Kidney (tissue), 13 donors: ENCODE measurements at regions not wholly inside any gene's neighbourhood (a gene's known extent, or its start where the extent isn't known, plus 50 kb on each side); places are given as distances from the start of the nearest gene placed in this dataset.

ENCODE experiments used
- DNase-seq, 5 donors: peaks; one replicate each; pipeline ENCODE4 v3.0.0-alpha.2; 2013 to 2020
- FAIRE-seq: peaks from 2 replicates; lab custom pipeline; 2012; peaks lifted over from hg19 to GRCh38; lab: Jason Lieb, UNC
- H3K27ac ChIP-seq, 2 donors: one replicate each; pipeline ENCODE4 v1.7.0; 2013; ENCODE audit warnings: low read depth in 2 of 2, low read length in 2 of 2, inconsistent platforms in 1 of 2
- H3K27me3 ChIP-seq: one replicate; pipeline ENCODE4 v1.7.1; 2013; ENCODE audit warnings: low read length, inconsistent platforms; ENCODE audit not compliant: control insufficient read depth, insufficient read depth
- H3K36me3 ChIP-seq, 3 donors: one replicate each; pipeline versions ENCODE4 v1.7.0 to v1.7.1; 2013; ENCODE audit warnings: low read length in 3 of 3, control low read depth in 1 of 3, inconsistent platforms in 1 of 3; ENCODE audit not compliant: insufficient read depth in 3 of 3, control insufficient read depth in 2 of 3
- H3K4me1 ChIP-seq, 3 donors: one replicate each; pipeline versions ENCODE4 v1.7.0 to v1.7.1; 2013; ENCODE audit warnings: low read length in 3 of 3, inconsistent platforms in 1 of 3, low read depth in 1 of 3; ENCODE audit not compliant: control insufficient read depth in 2 of 3, insufficient read depth in 2 of 3
- H3K4me3 ChIP-seq, 3 donors: one replicate each; pipeline versions ENCODE4 v1.7.0 to v1.8.1; 2013; ENCODE audit warnings: low read length in 3 of 3, control low read depth in 1 of 3, inconsistent platforms in 1 of 3
- H3K9ac ChIP-seq, 3 donors: one replicate each; pipeline versions ENCODE4 v1.7.0 to v1.7.1; 2013; ENCODE audit warnings: low read length in 3 of 3, control low read depth in 1 of 3, inconsistent platforms in 1 of 3
- H3K9me3 ChIP-seq, 3 donors: one replicate each; pipeline versions ENCODE4 v1.7.0 to v1.7.1; 2013; ENCODE audit warnings: low read length in 3 of 3, control low read depth in 1 of 3, inconsistent platforms in 1 of 3; ENCODE audit not compliant: control insufficient read depth in 2 of 3, insufficient read depth in 1 of 3
- intact Hi-C: fragments of 100-400 bp; cut with DNase I; formaldehyde crosslinking; loops from one replicate; pipeline ENCODE4 v1.11.1; 2022
- TF ChIP-seq, protein P1 (sequence below): IDR thresholded peaks from 3 replicates; pipeline ENCODE4 v1.5.1; 2012; ENCODE audit warnings: mild to moderate bottlenecking, moderate library complexity, borderline replicate concordance; ENCODE audit not compliant: insufficient read depth; ENCODE audit errors: extremely low read depth
- donor health status: control.
- donor health status: control.
- donor health status: control.
- donor health status: control.
- donor health status: control.
- donor health status: DM: yes; HTN: yes; CAD: no.
- donor health status: Normal renal cell carcinoma (clear cell type).

DNA sequence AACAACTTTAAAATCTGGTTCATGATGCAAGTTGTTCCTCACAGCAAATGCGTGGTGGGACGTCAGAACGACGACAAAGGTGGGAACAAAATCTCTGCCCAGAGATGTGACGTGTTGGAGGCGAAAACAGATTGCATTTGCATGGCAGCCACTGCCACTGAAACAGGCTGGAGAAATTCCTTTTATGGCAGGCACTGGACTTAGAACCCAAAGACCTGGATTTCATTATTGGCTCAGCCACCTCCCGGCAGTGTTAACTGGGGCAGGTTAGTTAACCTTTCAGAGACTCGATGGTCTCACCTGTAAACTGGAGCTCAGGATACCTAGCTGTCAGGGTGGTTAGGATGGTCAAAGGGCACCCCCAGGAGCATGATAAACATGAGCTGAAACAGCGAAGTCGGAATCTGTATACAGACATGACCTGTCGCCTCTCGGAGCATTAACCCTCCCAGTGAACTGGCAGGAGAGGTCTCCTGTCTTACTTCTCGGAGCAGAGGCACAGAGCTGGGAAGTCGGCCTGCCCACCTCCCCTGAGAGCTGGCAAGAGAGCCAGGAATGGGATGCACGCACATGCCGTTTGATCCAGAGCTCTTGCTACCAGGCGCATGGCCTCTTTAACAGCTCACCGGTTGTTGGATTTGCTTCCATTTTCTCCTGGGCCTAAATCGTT is 59.2 kb upstream of the TARBP1 start:
- no peaks in the 10 kb centered on the region for H3K36me3 ChIP-seq
- peaks cover 18 to 67% (median 56%) of the 10 kb centered on the region in 3 donors for H3K4me1 ChIP-seq
- H3K4me3 ChIP-seq = no peak overlapping the region
- peak overlapping the region; percentile 94 to 97 for H3K27ac ChIP-seq
- peak overlapping the region in 1 of 3 donors; percentile 43 for H3K9ac ChIP-seq
- FAIRE-seq (no peak), DNase-seq (peak in 1 of 5 donors; percentile 41)
- no peaks in the 10 kb centered on the region for H3K27me3 ChIP-seq
- H3K9me3 ChIP-seq = no peaks in the 10 kb centered on the region
- intact Hi-C loops = no loop called here
- TF ChIP-seq, protein P1, sequence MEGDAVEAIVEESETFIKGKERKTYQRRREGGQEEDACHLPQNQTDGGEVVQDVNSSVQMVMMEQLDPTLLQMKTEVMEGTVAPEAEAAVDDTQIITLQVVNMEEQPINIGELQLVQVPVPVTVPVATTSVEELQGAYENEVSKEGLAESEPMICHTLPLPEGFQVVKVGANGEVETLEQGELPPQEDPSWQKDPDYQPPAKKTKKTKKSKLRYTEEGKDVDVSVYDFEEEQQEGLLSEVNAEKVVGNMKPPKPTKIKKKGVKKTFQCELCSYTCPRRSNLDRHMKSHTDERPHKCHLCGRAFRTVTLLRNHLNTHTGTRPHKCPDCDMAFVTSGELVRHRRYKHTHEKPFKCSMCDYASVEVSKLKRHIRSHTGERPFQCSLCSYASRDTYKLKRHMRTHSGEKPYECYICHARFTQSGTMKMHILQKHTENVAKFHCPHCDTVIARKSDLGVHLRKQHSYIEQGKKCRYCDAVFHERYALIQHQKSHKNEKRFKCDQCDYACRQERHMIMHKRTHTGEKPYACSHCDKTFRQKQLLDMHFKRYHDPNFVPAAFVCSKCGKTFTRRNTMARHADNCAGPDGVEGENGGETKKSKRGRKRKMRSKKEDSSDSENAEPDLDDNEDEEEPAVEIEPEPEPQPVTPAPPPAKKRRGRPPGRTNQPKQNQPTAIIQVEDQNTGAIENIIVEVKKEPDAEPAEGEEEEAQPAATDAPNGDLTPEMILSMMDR = no peak

DNA sequence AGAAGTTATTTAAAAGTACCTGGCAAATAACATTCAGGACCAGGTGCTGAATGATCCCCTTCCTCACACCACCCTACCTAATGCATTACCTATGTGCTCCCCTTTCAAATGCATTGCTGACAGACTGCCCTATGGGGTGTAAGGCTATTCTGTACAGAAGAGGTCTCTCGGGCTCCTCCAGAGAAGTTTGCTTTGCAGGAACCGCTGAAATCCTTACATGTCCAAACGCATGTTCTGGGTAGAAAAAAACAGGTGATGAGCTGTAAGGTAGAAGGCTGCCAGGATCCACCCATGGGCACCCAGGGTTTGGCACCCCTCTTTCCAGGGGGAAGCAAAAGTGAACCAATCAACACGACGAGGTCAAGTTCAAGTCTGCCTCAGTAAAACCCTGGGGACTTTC is 58.3 kb upstream of the TARBP1 start:
- Histone ChIP-seq H3K4me3 (peak overlapping the region in 1 of 3 donors; percentile 8), H3K36me3 (no peaks in the 10 kb centered on the region), H3K4me1 (peaks cover 18 to 76% (median 65%) of the 10 kb centered on the region in 3 donors), H3K27ac (peak overlapping the region; percentile 94 to 97), H3K9me3 (no peaks in the 10 kb centered on the region), H3K27me3 (no peaks in the 10 kb centered on the region), H3K9ac (peak overlapping the region in 1 of 3 donors; percentile 43)
- FAIRE-seq = no peak
- intact Hi-C loops = no loop called here
- DNase-seq = peak in 1 of 5 donors; percentile 30
- TF ChIP-seq, protein P1 = no peak

DNA sequence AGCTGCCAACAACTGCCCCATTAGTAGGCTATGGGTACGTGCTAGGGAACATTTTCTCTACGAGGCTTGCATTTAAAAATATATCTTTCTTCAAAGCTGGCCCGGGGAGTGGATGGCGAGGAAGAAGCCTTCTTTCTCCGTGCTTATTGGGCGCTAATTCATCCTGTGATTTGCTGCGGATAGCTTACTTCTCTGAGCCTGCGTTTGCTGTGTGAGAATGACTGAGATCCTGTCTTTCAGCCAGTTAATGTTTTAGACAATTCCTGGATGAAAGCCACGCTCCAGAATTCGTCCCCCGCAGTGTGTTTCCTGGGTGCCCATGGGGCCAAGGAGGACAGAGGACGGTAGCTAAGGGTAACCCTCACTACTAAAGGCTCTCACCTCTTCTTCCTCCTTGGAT is 57.8 kb upstream of the TARBP1 start:
- no peaks in the 10 kb centered on the region for H3K36me3 ChIP-seq
- FAIRE-seq (no peak), DNase-seq (peak in 1 of 5 donors; percentile 13)
- TF ChIP-seq, protein P1 = no peak
- H3K4me3 ChIP-seq = peak overlapping the region in 1 of 3 donors; percentile 8
- intact Hi-C loops = no loop called here
- peak overlapping the region in 1 of 3 donors; percentile 43 for H3K9ac ChIP-seq
- H3K27ac ChIP-seq = peak overlapping the region; percentile 94 to 97
- no peaks in the 10 kb centered on the region for H3K27me3 ChIP-seq
- peaks cover 18 to 81% (median 67%) of the 10 kb centered on the region in 3 donors for H3K4me1 ChIP-seq
- no peaks in the 10 kb centered on the region for H3K9me3 ChIP-seq
